GF-D8 (cell line): ENCODE measurements at regions not wholly inside any gene's neighbourhood (a gene's known extent, or its start where the extent isn't known, plus 50 kb on each side); places are given as distances from the start of the nearest gene placed in this dataset.

Experiments
- DNase-seq: peaks from one replicate; lab custom pipeline; 2025; lab: John Stamatoyannopoulos, UW

DNA sequence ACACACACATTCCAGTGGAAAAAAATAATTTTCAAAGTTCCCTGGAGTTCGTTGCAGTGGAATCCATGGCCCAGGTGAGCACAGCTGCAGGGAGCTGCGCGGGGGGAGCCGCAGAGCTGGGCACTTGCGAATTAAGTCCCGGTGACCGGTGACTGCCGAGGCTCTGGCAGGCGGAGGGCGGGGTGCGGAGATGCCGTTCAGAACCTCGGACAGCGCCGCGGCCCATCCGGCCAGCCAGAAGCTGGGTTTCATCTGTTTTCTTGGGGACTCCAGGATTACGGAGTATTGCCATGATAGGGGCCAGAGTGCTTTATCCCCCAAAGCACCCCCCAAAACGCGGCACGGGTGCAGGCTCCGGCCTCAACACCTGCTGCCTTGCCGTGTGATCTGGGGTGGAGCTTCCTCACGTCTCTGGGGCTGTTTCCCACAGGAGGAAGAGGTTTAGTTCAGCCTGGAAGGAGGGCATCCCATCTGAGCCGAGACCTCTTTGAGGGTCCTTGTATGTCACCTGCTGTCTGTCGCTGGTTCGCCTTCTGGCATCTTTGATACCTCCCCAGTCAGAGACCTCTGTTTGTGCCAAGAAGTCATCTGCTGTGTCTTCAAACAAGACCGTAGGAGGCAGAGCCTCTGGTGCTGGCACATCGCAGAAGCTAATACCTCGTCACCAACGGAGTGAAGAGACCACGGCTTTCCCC, 99.4 kb downstream of the YTHDF1 start:
- DNase-seq: no peak

DNA sequence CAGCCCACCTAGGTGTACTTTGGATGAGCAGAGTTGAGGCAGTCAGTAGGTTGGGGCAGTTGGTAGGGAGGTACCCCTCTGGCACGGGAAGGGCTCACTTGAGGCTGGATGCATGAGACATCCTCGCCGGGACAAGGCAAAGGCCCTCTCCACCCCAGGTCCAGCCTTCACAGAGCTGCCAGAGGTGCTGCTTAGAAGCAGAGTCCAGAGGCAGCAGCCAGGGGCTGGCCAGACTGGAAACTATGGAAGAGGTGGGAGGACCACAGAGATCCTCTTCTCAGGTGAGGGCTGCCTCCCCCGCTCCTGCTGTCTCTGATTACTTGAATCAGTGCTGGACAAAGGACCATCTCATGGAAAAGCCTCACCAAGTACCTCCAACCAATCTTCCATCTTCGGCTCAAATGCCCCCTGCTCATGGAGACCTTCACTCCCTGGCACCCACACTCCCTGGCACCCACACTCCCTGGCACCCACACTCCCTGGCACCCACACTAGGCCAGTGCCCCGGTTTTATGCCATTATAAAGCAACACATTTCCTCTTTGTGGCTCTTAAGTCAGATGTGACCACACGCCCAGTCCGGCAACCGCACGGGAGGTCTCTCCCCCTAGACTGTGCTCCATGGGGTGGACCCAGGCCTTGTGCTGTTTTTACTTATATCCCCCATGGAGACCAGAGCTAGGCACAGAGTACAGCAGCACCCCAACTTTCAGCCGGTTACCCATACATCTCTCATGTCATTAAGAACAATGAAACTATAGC, 100.1 kb downstream of the YTHDF1 start:
- no peak for DNase-seq

DNA sequence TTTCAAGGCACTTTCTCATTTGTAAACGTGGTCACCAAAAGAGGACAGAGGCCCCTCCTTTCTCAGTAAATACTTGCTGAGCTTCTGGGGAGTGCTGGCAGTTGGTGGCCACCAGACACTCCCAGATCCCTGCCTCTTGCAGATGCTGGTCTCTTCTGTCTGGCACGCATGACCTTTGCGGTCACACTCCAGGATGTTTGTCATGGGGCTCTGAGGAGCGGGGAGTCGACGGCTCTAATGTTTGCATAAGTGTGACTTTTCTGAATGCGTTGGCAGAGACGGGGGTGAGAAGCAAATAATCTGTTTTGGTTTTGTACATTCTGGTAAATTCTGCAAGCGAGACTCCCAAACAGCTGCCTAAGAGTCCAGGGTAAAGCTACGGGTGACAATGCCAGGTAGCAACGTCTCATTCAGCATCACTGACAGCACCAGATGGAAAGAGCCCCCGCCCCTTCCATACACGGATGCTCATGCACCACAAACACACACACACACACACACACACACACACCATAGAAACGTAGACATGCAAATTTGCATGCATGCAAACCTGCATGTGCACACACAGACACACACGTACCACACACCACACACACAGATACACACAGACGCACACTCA, 101.1 kb downstream of the YTHDF1 start:
- DNase-seq: no peak

- no peak for DNase-seq
These were observed 101.8 kb downstream of the YTHDF1 start for GRCh38 chr20:63114006-63114692.

GRCh38 chr20:63112491-63113219, 103.3 kb downstream of the YTHDF1 start:
- DNase-seq: no peak

DNA sequence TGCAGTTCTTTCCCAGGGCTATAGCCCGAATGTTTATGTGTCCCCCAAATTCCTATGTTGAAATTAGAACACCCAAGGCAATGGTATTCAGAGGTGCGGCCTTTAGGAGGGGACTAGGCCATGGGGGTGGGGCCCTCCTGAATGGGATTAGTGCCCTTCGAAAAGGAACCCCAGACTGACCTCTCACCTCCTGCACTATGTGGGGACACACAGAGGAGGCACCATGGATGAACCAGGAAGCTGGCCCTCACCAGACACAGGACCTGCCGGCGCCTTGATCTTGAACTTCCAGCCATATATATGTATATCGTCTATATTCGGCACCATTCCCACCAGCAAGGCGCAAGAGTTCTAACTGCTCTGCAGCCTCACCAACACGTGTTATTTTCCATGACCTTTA, 101.5 kb upstream of the BHLHE23 start:
- no peak for DNase-seq

- no peak for DNase-seq
These were observed 100.9 kb upstream of the BHLHE23 start for GRCh38 chr20:63107449-63108200.

DNA sequence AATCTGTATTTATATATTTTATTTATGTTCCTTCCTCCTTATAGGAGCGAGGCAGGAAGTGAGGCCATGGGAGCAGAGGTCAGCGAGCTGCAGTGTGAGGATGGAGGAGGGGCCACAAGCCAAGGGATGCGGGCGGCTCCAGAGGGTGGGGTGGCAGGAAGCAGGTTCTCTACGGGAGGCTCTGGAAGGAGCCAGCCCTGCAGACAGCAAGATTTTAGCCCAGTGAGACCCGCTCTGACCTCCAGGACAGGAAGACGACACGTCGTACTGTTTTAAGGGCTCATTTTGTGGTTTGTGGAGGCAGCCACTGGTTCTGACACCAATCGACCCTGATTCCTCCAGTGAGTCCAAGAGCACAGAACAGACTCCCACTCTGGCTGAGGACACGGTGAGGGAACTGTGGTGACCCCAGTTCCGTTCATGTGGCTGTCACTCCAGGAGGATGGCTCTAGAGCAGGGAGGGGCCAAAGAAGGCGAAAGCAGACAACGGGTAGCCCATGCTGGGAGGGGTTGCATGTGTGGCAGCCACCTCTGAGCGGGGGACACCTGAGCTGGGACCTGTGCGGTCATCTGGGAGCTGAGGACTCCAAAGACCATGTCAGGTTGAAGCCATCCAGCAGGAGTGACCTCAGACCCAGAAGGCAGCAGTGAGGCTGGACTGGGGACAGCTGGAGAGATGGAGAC, 100.1 kb upstream of the BHLHE23 start:
- DNase-seq: no peak

DNA sequence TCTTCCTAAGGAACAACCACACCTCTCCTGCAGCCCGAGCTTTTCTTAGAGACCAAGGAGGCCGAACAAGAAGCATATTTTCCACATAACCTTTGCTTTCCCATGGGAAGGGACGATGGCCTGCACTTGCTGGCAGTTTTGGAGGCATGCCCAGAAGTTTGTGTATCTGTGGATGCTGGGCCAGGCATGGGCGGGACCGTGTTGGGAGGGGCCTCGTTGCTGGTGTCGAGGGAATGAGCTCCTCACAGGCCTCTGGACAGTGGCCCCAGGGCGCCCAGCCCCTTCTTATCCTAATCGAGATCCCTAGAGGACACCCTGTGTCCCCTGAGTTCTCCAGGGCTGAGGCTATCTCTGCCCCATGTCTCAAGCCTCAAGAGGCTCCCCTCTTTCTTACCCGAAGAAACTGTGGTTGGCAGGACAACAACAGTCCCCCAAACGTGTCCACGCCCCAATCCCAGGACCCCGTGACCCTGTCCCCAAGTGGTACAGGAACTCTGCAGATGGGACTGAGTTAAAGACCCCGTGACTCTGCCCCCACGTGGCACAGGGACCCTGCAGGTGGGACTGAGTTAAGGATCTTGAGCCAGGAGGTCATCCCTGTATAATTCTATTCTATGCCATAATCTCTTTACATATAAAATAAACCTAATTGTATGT, 99.5 kb upstream of the BHLHE23 start:
- DNase-seq: no peak

DNA sequence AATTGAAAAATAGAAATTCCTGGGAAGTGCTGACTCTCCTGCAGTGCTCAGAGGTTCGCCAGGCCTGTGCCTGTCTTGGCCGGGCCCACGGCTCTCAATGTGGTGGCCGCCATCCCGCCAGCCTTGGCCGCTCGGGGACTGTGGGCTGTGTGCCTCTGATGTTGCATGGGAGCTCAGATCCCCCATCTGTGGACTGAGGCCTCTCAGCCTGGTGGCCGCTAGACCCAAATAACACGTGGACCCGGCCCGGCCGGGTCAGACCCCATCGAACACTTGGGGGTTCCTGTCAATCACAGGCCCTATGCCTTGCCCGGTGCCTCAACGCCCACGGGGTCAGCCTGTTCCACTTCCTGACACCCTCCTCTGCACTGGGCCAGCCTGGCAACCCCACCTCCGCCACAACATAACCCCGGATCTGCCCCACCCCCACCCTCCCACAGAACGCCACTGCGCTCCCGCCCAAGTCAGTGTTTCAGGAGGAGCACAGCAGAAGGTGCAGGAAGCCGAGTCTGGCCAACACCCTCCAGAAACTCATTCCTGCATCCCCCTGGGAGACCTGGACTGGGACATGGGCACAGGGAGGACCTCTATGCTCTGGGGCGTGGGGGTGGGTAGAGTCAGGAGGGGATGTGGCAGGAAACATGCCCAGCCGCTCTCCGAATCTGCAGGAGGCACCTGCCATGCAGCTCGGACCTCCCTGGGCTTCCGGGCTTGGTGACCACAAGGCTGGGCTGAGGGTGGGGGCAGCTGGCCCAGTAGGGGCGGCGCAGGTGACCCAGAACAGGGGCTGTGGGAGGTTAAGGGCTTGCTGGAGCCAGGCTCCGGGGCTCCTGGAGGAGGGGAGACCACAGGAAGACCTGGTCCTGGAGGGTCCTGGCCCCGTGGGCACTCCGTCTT, 98.7 kb upstream of the BHLHE23 start:
- no peak for DNase-seq

DNA sequence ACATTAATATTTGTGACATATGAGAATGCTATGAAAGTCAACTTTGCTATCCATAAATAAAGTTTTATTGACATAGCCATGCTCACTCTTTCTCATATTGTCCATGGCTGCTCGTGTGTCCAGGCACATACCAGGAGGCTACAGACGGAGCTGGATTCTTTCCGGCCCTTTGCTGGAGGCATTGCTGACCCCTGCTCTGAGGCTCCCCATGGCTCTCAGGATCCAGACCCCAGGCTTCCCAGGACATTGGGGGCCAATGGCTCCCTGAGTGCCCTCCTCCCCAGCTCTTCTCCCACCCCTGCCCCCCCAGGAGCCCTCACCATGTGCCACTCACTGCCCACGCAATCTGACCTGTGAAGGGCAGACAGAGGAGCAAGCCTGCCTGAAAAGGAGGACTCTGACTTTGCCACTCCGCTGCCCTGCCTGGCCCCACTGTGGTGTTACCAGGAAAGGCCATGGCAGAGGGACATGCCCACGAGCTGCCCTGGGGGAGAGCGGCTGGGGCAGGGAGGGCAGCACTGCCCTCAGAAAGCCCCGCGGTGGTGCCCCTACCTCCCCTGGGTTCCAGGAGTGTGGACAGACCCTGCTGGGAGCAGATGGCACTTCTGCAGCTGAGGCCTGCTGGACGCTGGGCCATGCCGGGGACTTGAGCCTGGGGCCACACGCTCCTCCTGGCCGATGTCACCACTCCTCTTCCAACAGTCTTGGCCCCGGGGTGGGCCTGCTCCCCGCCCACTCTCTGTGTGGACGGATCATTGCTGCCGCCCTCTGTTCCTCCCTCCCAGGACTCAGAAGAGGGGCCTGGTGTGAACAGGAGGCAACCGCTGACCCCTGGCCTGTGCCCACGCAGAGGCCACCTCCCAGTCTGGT, 97.8 kb upstream of the BHLHE23 start:
- no peak for DNase-seq

- DNase-seq: no peak
These were observed 96.9 kb upstream of the BHLHE23 start for GRCh38 chr20:63103402-63104311.

DNA sequence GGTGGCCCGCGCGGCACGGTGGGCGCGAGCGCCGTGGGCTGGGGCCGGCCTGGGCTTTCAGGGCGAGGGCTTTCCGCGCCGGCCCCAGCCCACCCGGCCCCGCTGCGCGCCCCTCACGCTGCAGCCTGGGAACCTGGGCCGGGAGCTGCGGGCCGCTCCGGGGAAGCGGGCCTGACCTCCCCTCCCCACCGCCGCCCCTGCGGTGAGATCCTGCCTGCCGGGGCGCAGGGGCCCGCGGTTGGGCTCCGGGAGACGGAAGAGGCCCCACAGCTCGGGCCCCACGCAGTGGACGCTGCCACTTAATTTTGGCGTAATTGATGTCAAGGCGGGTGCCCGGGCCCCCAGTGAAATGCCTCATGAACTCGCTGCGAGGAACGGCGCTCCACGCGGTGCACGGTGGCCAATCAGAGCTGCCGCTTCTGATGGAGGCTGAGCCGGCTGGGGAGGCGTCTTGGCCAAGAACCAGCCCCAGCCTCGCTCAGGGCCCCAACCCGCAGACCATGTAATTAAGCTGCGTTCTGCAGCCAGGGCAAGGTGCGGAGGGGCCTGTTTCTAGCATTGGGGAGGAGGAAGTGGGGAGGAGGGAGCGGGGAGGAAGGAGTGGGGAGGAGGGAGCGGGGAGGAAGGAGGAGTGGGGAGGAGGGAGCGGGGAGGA, 96.1 kb upstream of the BHLHE23 start:
- DNase-seq: peak; percentile 20

DNA sequence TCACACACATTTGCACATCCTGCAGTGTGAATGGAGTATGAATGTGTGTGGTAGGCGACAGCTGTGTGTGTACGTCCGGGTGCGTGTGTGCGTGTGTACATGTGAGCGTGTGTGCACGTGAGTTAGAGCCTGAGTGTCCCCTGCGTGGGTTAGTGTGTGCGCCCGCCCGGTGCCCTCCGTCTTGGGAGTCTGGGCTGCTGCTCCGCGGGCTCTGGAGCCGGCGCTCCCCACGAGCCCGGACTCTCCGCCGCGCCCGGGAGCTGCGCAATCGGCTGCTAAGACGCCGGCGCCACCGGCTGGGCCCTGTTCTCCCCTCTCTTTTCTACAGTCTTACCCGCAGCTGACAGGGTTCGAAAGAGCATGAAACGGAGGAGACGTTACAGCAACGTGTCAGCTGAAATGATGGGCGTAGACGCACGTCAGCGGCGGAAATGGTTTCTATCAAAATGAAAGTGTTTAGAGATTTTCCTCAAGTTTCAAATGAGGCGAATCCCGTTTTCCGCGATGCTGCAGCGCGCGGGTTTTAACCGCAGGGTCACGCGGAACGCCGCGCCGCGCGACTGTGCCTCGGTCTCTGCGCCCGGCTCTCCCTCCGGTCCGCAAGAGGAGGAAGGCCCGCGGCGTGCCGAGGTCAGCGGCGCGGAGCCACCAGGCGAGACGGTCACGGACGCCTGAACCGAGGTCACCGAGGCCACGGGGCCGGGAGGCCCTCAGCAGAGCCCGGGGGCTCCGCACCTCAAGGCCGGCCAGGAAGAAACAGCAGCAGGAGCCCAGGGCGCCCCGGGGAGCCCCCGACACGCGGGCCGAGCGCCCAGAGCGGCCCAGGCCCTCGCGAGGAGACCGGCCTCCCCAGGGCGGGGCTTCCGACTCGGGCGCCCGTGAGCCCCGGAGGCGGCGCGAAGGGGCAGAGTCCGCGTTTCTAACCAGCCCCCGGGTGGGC, 95.3 kb upstream of the BHLHE23 start:
- DNase-seq: peak; percentile 15
